SK-N-SH treated with all-trans-retinoic acid at 6 μM for 48 hours (cell line): ENCODE measurements at regions not wholly inside any gene's neighbourhood (a gene's known extent, or its start where the extent isn't known, plus 50 kb on each side); places are given as distances from the start of the nearest gene placed in this dataset.

Source experiments
- ATAC-seq: fragments of 200-7000 bp; cut with Tn5 transposase; 3 replicates; pipeline ENCODE4 v1.9.1; 2020; ENCODE audit warnings: mild to moderate bottlenecking, moderate library complexity
- BACH2 ChIP-seq: fragments of 250-450 bp; sonication (Bioruptor Pico); IDR thresholded peaks from 2 replicates; pipeline ENCODE4 v1.9.0; 2021; ENCODE audit warnings: mild to moderate bottlenecking, borderline replicate concordance
- CSDC2 ChIP-seq: fragments of 250-450 bp; sonication (Bioruptor Pico); IDR thresholded peaks from 2 replicates; pipeline ENCODE4 v1.5.0; 2020; ENCODE audit warnings: mild to moderate bottlenecking, moderate library complexity
- ESRRG ChIP-seq: fragments of 250-450 bp; sonication (Bioruptor Pico); IDR thresholded peaks from 2 replicates; pipeline ENCODE4 v1.6.1; 2021; ENCODE audit warnings: mild to moderate bottlenecking
- GLIS3 ChIP-seq: fragments of 250-450 bp; sonication (Bioruptor Pico); IDR thresholded peaks from 2 replicates; pipeline ENCODE4 v1.5.0; 2020; ENCODE audit warnings: mild to moderate bottlenecking, moderate library complexity
- ISL1 ChIP-seq: fragments of 250-450 bp; sonication (Bioruptor Pico); IDR thresholded peaks from 2 replicates; pipeline ENCODE4 v2.1.2; 2022; ENCODE audit warnings: mild to moderate bottlenecking, moderate library complexity
- OSR1 ChIP-seq: fragments of 250-450 bp; sonication (Bioruptor Pico); IDR thresholded peaks from 2 replicates; pipeline ENCODE4 v1.8.0; 2022; ENCODE audit warnings: moderate library complexity, mild to moderate bottlenecking, inconsistent platforms
- PPARA ChIP-seq: fragments of 250-450 bp; sonication (Bioruptor Pico); IDR thresholded peaks from 2 replicates; pipeline ENCODE4 v1.5.0; 2020; ENCODE audit warnings: mild to moderate bottlenecking, borderline replicate concordance
- RARB ChIP-seq: fragments of 250-450 bp; sonication (Bioruptor Pico); IDR thresholded peaks from 2 replicates; pipeline ENCODE4 v1.8.0; 2021; ENCODE audit warnings: mild to moderate bottlenecking, moderate library complexity
- SNAI2 ChIP-seq: fragments of 250-450 bp; sonication (Bioruptor Pico); IDR thresholded peaks from 2 replicates; pipeline ENCODE4 v1.5.0; 2020; ENCODE audit warnings: mild to moderate bottlenecking, moderate library complexity
- TCF4 ChIP-seq: fragments of 250-450 bp; sonication (Bioruptor Pico); IDR thresholded peaks from 2 replicates; pipeline ENCODE4 v1.8.0; 2021; ENCODE audit warnings: mild to moderate bottlenecking, moderate library complexity, borderline replicate concordance
- TOX ChIP-seq: fragments of 250-450 bp; sonication (Bioruptor Pico); IDR thresholded peaks from 2 replicates; pipeline ENCODE4 v1.8.0; 2021; ENCODE audit warnings: mild to moderate bottlenecking, moderate library complexity, borderline replicate concordance
- ZC3H10 ChIP-seq: fragments of 250-450 bp; sonication (Bioruptor Pico); IDR thresholded peaks from 2 replicates; pipeline ENCODE4 v1.5.1; 2021; ENCODE audit warnings: mild to moderate bottlenecking, moderate library complexity
- ZFP3 ChIP-seq: fragments of 250-450 bp; sonication (Bioruptor Pico); IDR thresholded peaks from 2 replicates; pipeline ENCODE4 v1.5.0; 2020; ENCODE audit warnings: mild to moderate bottlenecking, moderate library complexity
- ZFP30 ChIP-seq: fragments of 450-650 bp; formaldehyde crosslinking; IDR thresholded peaks from 2 replicates; pipeline ENCODE4 v1.5.0; 2022; ENCODE audit warnings: mild to moderate bottlenecking, moderate library complexity
- ZNF565 ChIP-seq: fragments of 450-650 bp; formaldehyde crosslinking; conservative IDR thresholded peaks from 2 replicates; pipeline ENCODE4 v1.5.0; 2020; ENCODE audit warnings: low read depth, mild to moderate bottlenecking, moderate library complexity
- ZNF70 ChIP-seq: fragments of 450-650 bp; formaldehyde crosslinking; IDR thresholded peaks from 2 replicates; pipeline ENCODE4 v1.5.0; 2020; ENCODE audit warnings: mild to moderate bottlenecking, moderate library complexity
- ZNF8 ChIP-seq: fragments of 450-650 bp; formaldehyde crosslinking; IDR thresholded peaks from 2 replicates; pipeline ENCODE4 v1.5.0; 2020; ENCODE audit warnings: mild to moderate bottlenecking, moderate library complexity
- TF ChIP-seq, protein P1 (sequence below): fragments of 250-450 bp; sonication (Bioruptor Pico); IDR thresholded peaks from 2 replicates; pipeline ENCODE4 v1.8.0; 2020; ENCODE audit warnings: mild to moderate bottlenecking, moderate library complexity, borderline replicate concordance
- TF ChIP-seq, protein P2 (sequence below): fragments of 250-450 bp; sonication (Bioruptor Pico); IDR thresholded peaks from 2 replicates; pipeline ENCODE4 v1.5.1; 2020; ENCODE audit warnings: low read depth, mild to moderate bottlenecking, moderate library complexity
- TF ChIP-seq, protein P3 (sequence below): fragments of 250-450 bp; sonication (Bioruptor Pico); IDR thresholded peaks from 2 replicates; pipeline ENCODE4 v1.5.1; 2021; ENCODE audit warnings: mild to moderate bottlenecking, moderate library complexity
- TF ChIP-seq, protein P4 (sequence below): fragments of 250-450 bp; sonication (Bioruptor Pico); IDR thresholded peaks from 2 replicates; pipeline ENCODE4 v1.8.0; 2021; ENCODE audit warnings: low read depth, mild to moderate bottlenecking, moderate library complexity, borderline replicate concordance
- TF ChIP-seq, protein P5 (sequence below): fragments of 250-450 bp; sonication (Bioruptor Pico); IDR thresholded peaks from 2 replicates; pipeline ENCODE4 v1.5.0; 2020; ENCODE audit warnings: mild to moderate bottlenecking, moderate library complexity

DNA sequence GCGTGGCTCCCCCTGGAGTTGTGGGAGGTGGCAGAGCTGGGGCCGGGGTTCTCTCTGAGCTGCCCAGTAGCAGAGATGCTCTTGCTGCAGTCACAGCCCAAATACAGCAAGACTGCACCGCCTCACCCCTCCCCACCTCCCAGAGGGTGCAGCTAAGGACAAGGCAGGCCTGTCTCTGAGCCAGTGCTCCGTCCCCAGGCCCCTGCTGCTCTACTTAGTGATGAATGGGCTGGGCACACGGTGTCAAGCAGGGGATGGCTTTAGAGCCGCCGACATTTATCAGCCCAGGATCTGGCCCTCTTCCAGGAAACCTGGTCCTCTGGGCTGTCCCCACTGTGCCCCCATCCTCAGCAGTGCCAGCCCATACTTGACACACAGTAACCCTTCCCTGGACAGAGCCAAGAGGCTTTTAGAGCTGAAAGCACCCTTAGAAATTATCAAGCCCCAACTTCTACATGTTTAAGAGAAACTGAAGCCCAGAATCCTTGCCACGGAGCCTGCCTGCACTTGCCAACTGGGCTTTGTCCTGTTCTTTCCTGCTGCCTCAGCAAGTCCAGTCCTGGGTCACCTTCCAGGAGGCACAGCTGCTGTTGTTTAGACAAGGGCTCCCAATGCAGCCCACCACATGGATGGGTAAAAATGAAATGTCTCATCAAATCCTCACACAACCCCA is 137.1 kb upstream of the UNC5B start:
- peak; percentile 36; the same call in 2 of the 3 replicates for ATAC-seq
- TF ChIP-seq OSR1 (CRISPR knock-in tag) (no peak), ZNF8 (CRISPR knock-in tag) (no peak)
- TF ChIP-seq, protein P1, sequence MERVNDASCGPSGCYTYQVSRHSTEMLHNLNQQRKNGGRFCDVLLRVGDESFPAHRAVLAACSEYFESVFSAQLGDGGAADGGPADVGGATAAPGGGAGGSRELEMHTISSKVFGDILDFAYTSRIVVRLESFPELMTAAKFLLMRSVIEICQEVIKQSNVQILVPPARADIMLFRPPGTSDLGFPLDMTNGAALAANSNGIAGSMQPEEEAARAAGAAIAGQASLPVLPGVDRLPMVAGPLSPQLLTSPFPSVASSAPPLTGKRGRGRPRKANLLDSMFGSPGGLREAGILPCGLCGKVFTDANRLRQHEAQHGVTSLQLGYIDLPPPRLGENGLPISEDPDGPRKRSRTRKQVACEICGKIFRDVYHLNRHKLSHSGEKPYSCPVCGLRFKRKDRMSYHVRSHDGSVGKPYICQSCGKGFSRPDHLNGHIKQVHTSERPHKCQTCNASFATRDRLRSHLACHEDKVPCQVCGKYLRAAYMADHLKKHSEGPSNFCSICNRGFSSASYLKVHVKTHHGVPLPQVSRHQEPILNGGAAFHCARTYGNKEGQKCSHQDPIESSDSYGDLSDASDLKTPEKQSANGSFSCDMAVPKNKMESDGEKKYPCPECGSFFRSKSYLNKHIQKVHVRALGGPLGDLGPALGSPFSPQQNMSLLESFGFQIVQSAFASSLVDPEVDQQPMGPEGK (CRISPR knock-in tag), result no peak

DNA sequence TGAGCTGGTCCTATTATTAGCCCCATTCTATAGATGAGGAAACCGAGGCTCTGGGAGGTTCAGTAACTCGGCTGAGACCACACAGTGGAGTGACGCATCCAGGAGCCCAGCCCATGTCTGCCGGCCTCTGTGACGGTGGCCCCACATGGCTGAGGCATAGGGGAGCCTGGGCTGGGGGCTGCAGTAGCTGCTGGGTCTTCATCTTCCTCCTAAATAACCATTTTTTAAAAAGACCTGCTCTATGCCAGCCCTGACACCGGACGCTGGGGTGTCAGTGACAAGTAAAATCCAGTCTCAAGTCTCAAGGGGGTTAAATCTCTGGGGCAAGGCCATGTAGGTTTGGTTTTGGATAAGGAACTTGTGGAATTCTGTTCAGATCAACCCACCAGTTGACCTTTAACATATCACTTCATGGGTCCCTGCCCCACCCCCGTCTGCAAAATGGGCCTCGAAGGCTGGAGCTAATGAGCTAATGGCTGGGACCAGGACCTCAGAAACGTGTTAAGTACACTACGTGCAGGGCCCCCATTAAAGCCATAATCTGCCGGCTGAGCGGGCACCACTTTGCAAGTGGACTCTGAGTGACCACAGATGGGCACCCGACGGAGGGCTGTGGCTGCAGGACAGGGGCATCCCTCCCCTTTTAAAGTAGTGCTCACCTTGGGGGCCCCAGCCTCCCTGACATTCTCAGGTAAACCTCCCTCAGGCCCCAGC is 136.5 kb upstream of the UNC5B start:
- ATAC-seq, result no peak
- TF ChIP-seq RARB (CRISPR knock-in tag) (no peak), ISL1 (no peak), OSR1 (CRISPR knock-in tag) (no peak), ZFP30 (CRISPR knock-in tag) (no peak), TOX (no peak), ZNF8 (CRISPR knock-in tag) (no peak), PPARA (CRISPR knock-in tag) (no peak), SNAI2 (CRISPR knock-in tag) (no peak)
- TF ChIP-seq, protein P1 (CRISPR knock-in tag), result no peak
- TF ChIP-seq, protein P2, sequence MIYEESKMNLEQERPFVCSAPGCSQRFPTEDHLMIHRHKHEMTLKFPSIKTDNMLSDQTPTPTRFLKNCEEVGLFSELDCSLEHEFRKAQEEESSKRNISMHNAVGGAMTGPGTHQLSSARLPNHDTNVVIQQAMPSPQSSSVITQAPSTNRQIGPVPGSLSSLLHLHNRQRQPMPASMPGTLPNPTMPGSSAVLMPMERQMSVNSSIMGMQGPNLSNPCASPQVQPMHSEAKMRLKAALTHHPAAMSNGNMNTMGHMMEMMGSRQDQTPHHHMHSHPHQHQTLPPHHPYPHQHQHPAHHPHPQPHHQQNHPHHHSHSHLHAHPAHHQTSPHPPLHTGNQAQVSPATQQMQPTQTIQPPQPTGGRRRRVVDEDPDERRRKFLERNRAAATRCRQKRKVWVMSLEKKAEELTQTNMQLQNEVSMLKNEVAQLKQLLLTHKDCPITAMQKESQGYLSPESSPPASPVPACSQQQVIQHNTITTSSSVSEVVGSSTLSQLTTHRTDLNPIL, result no peak

DNA sequence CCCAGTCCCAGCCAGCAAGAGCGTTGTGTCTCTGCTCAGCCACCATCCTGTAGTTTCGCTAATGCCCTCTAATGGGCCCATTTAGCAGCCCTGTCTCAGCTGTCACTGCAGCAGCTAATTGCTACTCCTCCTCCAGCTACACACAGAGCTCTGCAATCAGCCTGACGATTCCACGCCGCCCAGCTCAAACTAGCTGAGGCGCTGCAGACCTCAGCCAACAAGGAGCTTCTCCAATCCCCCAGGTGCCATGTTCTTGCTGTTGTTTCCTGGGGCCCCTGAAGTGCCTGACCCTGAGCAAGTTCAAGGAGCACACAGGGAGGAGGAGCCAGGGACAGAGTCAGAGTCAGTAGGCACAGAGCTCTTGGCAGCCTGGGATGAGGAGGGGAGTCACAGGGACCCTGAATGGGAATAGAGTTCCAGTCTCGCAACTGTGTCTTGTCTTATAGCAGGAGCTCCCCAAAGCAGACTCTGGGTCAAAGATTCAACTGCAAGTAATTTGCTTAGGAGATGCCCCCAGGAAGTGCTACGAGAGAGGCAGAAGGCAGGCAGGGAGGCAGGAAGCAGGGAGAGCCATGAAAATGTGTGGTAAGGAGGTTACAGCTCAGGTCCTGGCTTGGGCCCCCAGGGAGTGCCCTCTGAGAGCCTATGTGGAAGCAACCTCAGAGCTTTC is 135.8 kb upstream of the UNC5B start:
- ATAC-seq, result no peak
- TF ChIP-seq TCF4 (CRISPR knock-in tag), result no peak
- no peak for TF ChIP-seq BACH2 (CRISPR knock-in tag)
- TF ChIP-seq ZNF565 (CRISPR knock-in tag), result no peak
- TF ChIP-seq, protein P2, result no peak
- TF ChIP-seq ESRRG (CRISPR knock-in tag), result no peak
- TF ChIP-seq ZFP3, result no peak
- no peak for TF ChIP-seq SNAI2 (CRISPR knock-in tag)
- no peak for TF ChIP-seq ZFP30 (CRISPR knock-in tag)
- TF ChIP-seq, protein P3, sequence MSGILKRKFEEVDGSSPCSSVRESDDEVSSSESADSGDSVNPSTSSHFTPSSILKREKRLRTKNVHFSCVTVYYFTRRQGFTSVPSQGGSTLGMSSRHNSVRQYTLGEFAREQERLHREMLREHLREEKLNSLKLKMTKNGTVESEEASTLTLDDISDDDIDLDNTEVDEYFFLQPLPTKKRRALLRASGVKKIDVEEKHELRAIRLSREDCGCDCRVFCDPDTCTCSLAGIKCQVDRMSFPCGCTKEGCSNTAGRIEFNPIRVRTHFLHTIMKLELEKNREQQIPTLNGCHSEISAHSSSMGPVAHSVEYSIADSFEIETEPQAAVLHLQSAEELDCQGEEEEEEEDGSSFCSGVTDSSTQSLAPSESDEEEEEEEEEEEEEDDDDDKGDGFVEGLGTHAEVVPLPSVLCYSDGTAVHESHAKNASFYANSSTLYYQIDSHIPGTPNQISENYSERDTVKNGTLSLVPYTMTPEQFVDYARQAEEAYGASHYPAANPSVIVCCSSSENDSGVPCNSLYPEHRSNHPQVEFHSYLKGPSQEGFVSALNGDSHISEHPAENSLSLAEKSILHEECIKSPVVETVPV (CRISPR knock-in tag), result no peak
- TF ChIP-seq ISL1, result no peak
- TF ChIP-seq ZC3H10 (CRISPR knock-in tag), result no peak
- TF ChIP-seq, protein P4, sequence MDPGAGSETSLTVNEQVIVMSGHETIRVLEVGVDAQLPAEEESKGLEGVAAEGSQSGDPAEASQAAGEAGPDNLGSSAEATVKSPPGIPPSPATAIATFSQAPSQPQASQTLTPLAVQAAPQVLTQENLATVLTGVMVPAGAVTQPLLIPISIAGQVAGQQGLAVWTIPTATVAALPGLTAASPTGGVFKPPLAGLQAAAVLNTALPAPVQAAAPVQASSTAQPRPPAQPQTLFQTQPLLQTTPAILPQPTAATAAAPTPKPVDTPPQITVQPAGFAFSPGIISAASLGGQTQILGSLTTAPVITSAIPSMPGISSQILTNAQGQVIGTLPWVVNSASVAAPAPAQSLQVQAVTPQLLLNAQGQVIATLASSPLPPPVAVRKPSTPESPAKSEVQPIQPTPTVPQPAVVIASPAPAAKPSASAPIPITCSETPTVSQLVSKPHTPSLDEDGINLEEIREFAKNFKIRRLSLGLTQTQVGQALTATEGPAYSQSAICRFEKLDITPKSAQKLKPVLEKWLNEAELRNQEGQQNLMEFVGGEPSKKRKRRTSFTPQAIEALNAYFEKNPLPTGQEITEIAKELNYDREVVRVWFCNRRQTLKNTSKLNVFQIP (CRISPR knock-in tag), result no peak
- no peak for TF ChIP-seq ZNF70 (CRISPR knock-in tag)
- TF ChIP-seq, protein P5, sequence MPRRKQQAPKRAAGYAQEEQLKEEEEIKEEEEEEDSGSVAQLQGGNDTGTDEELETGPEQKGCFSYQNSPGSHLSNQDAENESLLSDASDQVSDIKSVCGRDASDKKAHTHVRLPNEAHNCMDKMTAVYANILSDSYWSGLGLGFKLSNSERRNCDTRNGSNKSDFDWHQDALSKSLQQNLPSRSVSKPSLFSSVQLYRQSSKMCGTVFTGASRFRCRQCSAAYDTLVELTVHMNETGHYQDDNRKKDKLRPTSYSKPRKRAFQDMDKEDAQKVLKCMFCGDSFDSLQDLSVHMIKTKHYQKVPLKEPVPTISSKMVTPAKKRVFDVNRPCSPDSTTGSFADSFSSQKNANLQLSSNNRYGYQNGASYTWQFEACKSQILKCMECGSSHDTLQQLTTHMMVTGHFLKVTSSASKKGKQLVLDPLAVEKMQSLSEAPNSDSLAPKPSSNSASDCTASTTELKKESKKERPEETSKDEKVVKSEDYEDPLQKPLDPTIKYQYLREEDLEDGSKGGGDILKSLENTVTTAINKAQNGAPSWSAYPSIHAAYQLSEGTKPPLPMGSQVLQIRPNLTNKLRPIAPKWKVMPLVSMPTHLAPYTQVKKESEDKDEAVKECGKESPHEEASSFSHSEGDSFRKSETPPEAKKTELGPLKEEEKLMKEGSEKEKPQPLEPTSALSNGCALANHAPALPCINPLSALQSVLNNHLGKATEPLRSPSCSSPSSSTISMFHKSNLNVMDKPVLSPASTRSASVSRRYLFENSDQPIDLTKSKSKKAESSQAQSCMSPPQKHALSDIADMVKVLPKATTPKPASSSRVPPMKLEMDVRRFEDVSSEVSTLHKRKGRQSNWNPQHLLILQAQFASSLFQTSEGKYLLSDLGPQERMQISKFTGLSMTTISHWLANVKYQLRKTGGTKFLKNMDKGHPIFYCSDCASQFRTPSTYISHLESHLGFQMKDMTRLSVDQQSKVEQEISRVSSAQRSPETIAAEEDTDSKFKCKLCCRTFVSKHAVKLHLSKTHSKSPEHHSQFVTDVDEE (CRISPR knock-in tag), result no peak
- no peak for TF ChIP-seq GLIS3
- no peak for TF ChIP-seq CSDC2
- TF ChIP-seq ZNF8 (CRISPR knock-in tag), result no peak
- no peak for TF ChIP-seq PPARA (CRISPR knock-in tag)
